HepG2 (cell line): ENCODE measurements at regions not wholly inside any gene's neighbourhood (a gene's known extent, or its start where the extent isn't known, plus 50 kb on each side); places are given as distances from the start of the nearest gene placed in this dataset.

ENCODE experiments used
- ATAC-seq: fragments of 200-7000 bp; cut with Tn5 transposase; 3 replicates; pipeline ENCODE4 v1.9.1; 2020; ENCODE audit warnings: mild to moderate bottlenecking, moderate library complexity
- BruUV-seq: library from RNA; stranded (reverse); fragments of 400-500 nt; replicated peaks from 2 replicates; lab custom pipeline; 2021; lab: Mats Ljungman, UMichigan
- CTCF ChIA-PET: fragments of 300-600 bp; formaldehyde crosslinking; extraction: SDS; loops from one replicate; lab custom pipeline; 2021; ENCODE audit warnings: low total read pairs, inconsistent platforms, low intra/inter-chr PET ratio; lab: Yijun Ruan, JAX
- POLR2A ChIA-PET: fragments of 350-600 bp; sonication (Branson Sonifier 250); formaldehyde crosslinking; loops from one replicate; lab custom pipeline; 2020; ENCODE audit warnings: antibody characterized with exemption, inconsistent platforms; lab: Yijun Ruan, JAX
- DNase-seq: peaks from one replicate; pipeline ENCODE4 v3.0.0-alpha.2; 2015; ENCODE audit warnings: low spot score
- FAIRE-seq: peaks from 3 replicates; lab custom pipeline; 2011; peaks lifted over from hg19 to GRCh38; lab: Jason Lieb, UNC
- H2AFZ ChIP-seq: one replicate; pipeline ENCODE4 v1.6.1; 2011; ENCODE audit warnings: low read length, inconsistent platforms
- H3K27ac ChIP-seq: fragments of 300-600 bp; 3 replicates; pipeline ENCODE4 v1.8.0; 2011; ENCODE audit warnings: mixed run types, mild to moderate bottlenecking, mixed read lengths, low read length, inconsistent platforms; ENCODE audit not compliant: insufficient read depth; ENCODE audit errors: extremely low read length
- H3K27me3 ChIP-seq, 2 experiments: fragments of 200-600 bp in 1 of 2; 2 replicates in 1 of 2; 3 replicates in 1 of 2; pipeline versions ENCODE4 v1.6.0 to v1.8.0; 2011; ENCODE audit warnings: low read length in 2 of 2, mild to moderate bottlenecking in 2 of 2, moderate library complexity in 2 of 2, inconsistent platforms in 1 of 2; ENCODE audit not compliant: insufficient read depth in 2 of 2, control insufficient read depth in 1 of 2
- H3K36me3 ChIP-seq, 2 experiments: fragments of 200-600 bp in 1 of 2; replicated peaks in 1 of 2; 2 replicates in 1 of 2; 3 replicates in 1 of 2; pipeline versions ENCODE4 v1.5.1 to v1.8.0; 2011; ENCODE audit warnings: low read length in 2 of 2, inconsistent platforms in 1 of 2; ENCODE audit not compliant: insufficient read depth in 2 of 2, control insufficient read depth in 1 of 2
- H3K4me1 ChIP-seq: 2 replicates; pipeline ENCODE4 v1.5.1; 2012; ENCODE audit warnings: low read length, inconsistent platforms; ENCODE audit not compliant: insufficient read depth
- H3K4me2 ChIP-seq: 2 replicates; pipeline ENCODE4 v1.6.0; 2011; ENCODE audit warnings: low read depth, low read length, inconsistent platforms
- H3K4me3 ChIP-seq, 3 experiments: fragments of 200-600 bp in 1 of 3; sonication (generic), shearing (Covaris generic) in 1 of 3; replicated peaks in 1 of 3; 2 replicates each; pipeline ENCODE4 v1.5.1; 2011 to 2016; ENCODE audit warnings: low read length in 3 of 3, inconsistent platforms in 2 of 3, low read depth in 2 of 3, mild to moderate bottlenecking in 2 of 3, control low read depth in 1 of 3, mixed read lengths in 1 of 3; ENCODE audit not compliant: insufficient read depth in 1 of 3
- H3K79me2 ChIP-seq: one replicate; pipeline ENCODE4 v1.6.1; 2011; ENCODE audit warnings: low read length, inconsistent platforms; ENCODE audit not compliant: insufficient read depth
- H3K9ac ChIP-seq: 2 replicates; pipeline ENCODE4 v1.6.0; 2011; ENCODE audit warnings: mild to moderate bottlenecking, low read depth, low read length, inconsistent platforms; ENCODE audit not compliant: insufficient read depth
- H3K9me3 ChIP-seq: 2 replicates; pipeline ENCODE4 v1.5.1; 2012; ENCODE audit warnings: mild to moderate bottlenecking, low read length
- H4K20me1 ChIP-seq: 2 replicates; pipeline ENCODE4 v1.6.0; 2011; ENCODE audit warnings: inconsistent platforms, mild to moderate bottlenecking, low read length, moderate library complexity; ENCODE audit not compliant: insufficient read depth
- AKAP8 ChIP-seq: sonication (generic); formaldehyde crosslinking; IDR thresholded peaks from 2 replicates; pipeline ENCODE4 v1.5.1; 2020; ENCODE audit warnings: mild to moderate bottlenecking, missing genetic modification reagents
- FOSL1 ChIP-seq: sonication (generic); formaldehyde crosslinking; IDR thresholded peaks from 2 replicates; pipeline ENCODE4 v1.9.0; 2021; ENCODE audit warnings: missing genetic modification reagents, borderline replicate concordance
- GFI1 ChIP-seq: sonication (generic); formaldehyde crosslinking; IDR thresholded peaks from 2 replicates; pipeline ENCODE4 v1.5.0; 2020; ENCODE audit warnings: missing genetic modification reagents, mild to moderate bottlenecking, borderline replicate concordance
- GLMP ChIP-seq: sonication (generic); formaldehyde crosslinking; IDR thresholded peaks from 2 replicates; pipeline ENCODE4 v1.9.0; 2021; ENCODE audit warnings: missing genetic modification reagents, mild to moderate bottlenecking, borderline replicate concordance
- JDP2 ChIP-seq: sonication (generic); formaldehyde crosslinking; IDR thresholded peaks from 2 replicates; pipeline ENCODE4 v1.8.1; 2022; ENCODE audit warnings: missing genetic modification reagents, borderline replicate concordance
- MED13 ChIP-seq: sonication (generic); formaldehyde crosslinking; IDR thresholded peaks from 2 replicates; pipeline ENCODE4 v1.5.0; 2020; ENCODE audit warnings: missing genetic modification reagents
- MEF2D ChIP-seq: sonication (generic); formaldehyde crosslinking; IDR thresholded peaks from 2 replicates; pipeline ENCODE4 v1.5.1; 2020; ENCODE audit warnings: mild to moderate bottlenecking, missing genetic modification reagents
- MTF1 ChIP-seq: sonication (generic); formaldehyde crosslinking; IDR thresholded peaks from 2 replicates; pipeline ENCODE4 v1.5.0; 2020; ENCODE audit warnings: missing genetic modification reagents
- NR3C1 ChIP-seq: sonication (generic); formaldehyde crosslinking; IDR thresholded peaks from 2 replicates; pipeline ENCODE4 v1.4.0; 2020; ENCODE audit warnings: missing genetic modification reagents
- SNAPC2 ChIP-seq: sonication (generic); formaldehyde crosslinking; IDR thresholded peaks from 2 replicates; pipeline ENCODE4 v1.8.1; 2022; ENCODE audit warnings: mild to moderate bottlenecking, missing genetic modification reagents
- SOX5 ChIP-seq: IDR thresholded peaks from 2 replicates; pipeline ENCODE4 v1.6.1; 2016; ENCODE audit warnings: borderline replicate concordance
- TFAP4 ChIP-seq: sonication (generic); IDR thresholded peaks from 2 replicates; pipeline ENCODE4 v1.6.1; 2016; ENCODE audit warnings: low read depth, borderline replicate concordance
- ZBTB37 ChIP-seq: sonication (generic); formaldehyde crosslinking; IDR thresholded peaks from 2 replicates; pipeline ENCODE4 v1.4.0; 2020; ENCODE audit warnings: mild to moderate bottlenecking, missing genetic modification reagents
- ZFP37 ChIP-seq: sonication (generic); formaldehyde crosslinking; IDR thresholded peaks from 2 replicates; pipeline ENCODE4 v1.4.0; 2020; ENCODE audit warnings: missing genetic modification reagents, borderline replicate concordance
- ZNF512 ChIP-seq: sonication (generic); formaldehyde crosslinking; IDR thresholded peaks from 2 replicates; pipeline ENCODE4 v1.4.0; 2020; ENCODE audit warnings: mild to moderate bottlenecking, missing genetic modification reagents
- WGBS: methylation state at CpG from one replicate; pipeline ENCODE4 v1.1.6; 2017; ENCODE audit warnings: low lambda C conversion rate; 5-methylcytosine and 5-hydroxymethylcytosine counted together
- in situ Hi-C: cut with HindIII; loops from 2 replicates; pipeline ENCODE4 v1.10.0; 2017; ENCODE audit warnings: low pct_unique_long_range_greater_than_20kb; ENCODE audit not compliant: extremely low pct_ligation_motif_present
- intact Hi-C: fragments of 100-400 bp; cut with micrococcal nuclease; formaldehyde crosslinking; loops from one replicate; pipeline ENCODE4 v1.10.0; 2022; ENCODE audit not compliant: unreplicated experiment

- no peak for FAIRE-seq
- no TSS peak for BruUV-seq
- Histone ChIP-seq H3K27me3 (no peaks in the 10 kb centered on the region; a peak in 1 of 5 replicates), H3K79me2 (no peaks in the 10 kb centered on the region), H3K4me2 (no peak overlapping the region), H3K27ac (no peak overlapping the region), H4K20me1 (no peaks in the 10 kb centered on the region), H3K4me1 (no peaks in the 10 kb centered on the region), H3K36me3 (no peaks in the 10 kb centered on the region), H3K4me3 (no peak overlapping the region), H2AFZ (no peak overlapping the region), H3K9ac (no peak overlapping the region), H3K9me3 (peaks cover 25% of the 10 kb centered on the region)
- intact Hi-C loops (no loop called here), in situ Hi-C loops (no loop called here)
- CTCF ChIA-PET = no interaction called here
- POLR2A ChIA-PET = no interaction called here
- DNase-seq = no peak
- 0% methylated on average over 2 of the region's 2 CpGs for WGBS
- ATAC-seq = no peak
- TF ChIP-seq MTF1 (CRISPR knock-in tag) (no peak), MED13 (CRISPR knock-in tag) (no peak), GLMP (no peak), SNAPC2 (no peak), NR3C1 (CRISPR knock-in tag) (no peak), ZNF512 (CRISPR knock-in tag) (no peak), FOSL1 (CRISPR knock-in tag) (no peak), SOX5 (CRISPR knock-in tag) (no peak), ZBTB37 (CRISPR knock-in tag) (no peak), GFI1 (no peak), ZFP37 (no peak), AKAP8 (no peak), TFAP4 (no peak), MEF2D (no peak), JDP2 (CRISPR knock-in tag) (no peak)
Observed at GRCh38 chr3:18625085-18625484, 199.9 kb upstream of the SATB1 start.
